H1 (cell line): ENCODE measurements at regions not wholly inside any gene's neighbourhood (a gene's known extent, or its start where the extent isn't known, plus 50 kb on each side); places are given as distances from the start of the nearest gene placed in this dataset.

Source experiments
- CTCF ChIP-seq, 3 experiments: IDR thresholded peaks; 1 replicate in 2 of 3; 2 replicates in 1 of 3; pipeline versions ENCODE4 v1.5.1 to v1.6.1; 2011; ENCODE audit warnings: low read length in 3 of 3, mild to moderate bottlenecking in 3 of 3, inconsistent platforms in 2 of 3, low read depth in 1 of 3, moderate library complexity in 1 of 3; ENCODE audit not compliant: insufficient read depth in 1 of 3; ENCODE audit errors: control extremely low read depth in 1 of 3
- GTF2F1 ChIP-seq: IDR thresholded peaks from 2 replicates; pipeline ENCODE4 v1.6.1; 2012; ENCODE audit warnings: low read depth, low read length, improper control_type of control experiment, borderline replicate concordance
- MAX ChIP-seq: IDR thresholded peaks from 2 replicates; pipeline ENCODE4 v1.6.1; 2012; ENCODE audit warnings: inconsistent platforms
- POLR2A ChIP-seq, 2 experiments: IDR thresholded peaks; 1 replicate in 1 of 2; 2 replicates in 1 of 2; pipeline ENCODE4 v1.6.1; 2011; ENCODE audit warnings: low read depth in 2 of 2, low read length in 2 of 2, mild to moderate bottlenecking in 2 of 2; ENCODE audit errors: control extremely low read depth in 1 of 2
- POLR2AphosphoS5 ChIP-seq: IDR thresholded peaks from 2 replicates; pipeline ENCODE4 v1.6.1; 2011; ENCODE audit warnings: low read depth, low read length
- RNF2 ChIP-seq: fragments of 200-900, 300-1000 bp; sonication (generic); IDR thresholded peaks from 2 replicates; pipeline ENCODE4 v1.7.1; 2016; ENCODE audit warnings: borderline replicate concordance, low read depth, mild to moderate bottlenecking, antibody characterized with exemption, low read length; ENCODE audit not compliant: poor library complexity, severe bottlenecking; ENCODE audit errors: missing control alignments
- USF2 ChIP-seq: IDR thresholded peaks from 2 replicates; pipeline ENCODE4 v1.6.1; 2011; ENCODE audit warnings: low read length, improper control_type of control experiment
- ZNF274 ChIP-seq: IDR thresholded peaks from 2 replicates; pipeline ENCODE4 v1.7.0; 2012; ENCODE audit warnings: low read length, borderline replicate concordance; ENCODE audit errors: extremely low read depth

GRCh38 chr15:62676891-62677290 is 365.7 kb upstream of the TPM1 start:
- TF ChIP-seq CTCF (IDR thresholded peaks at IDR 0.05; ENCODE audit: control extremely low read depth in 1 of 3, insufficient read depth in 1 of 3, low read depth in 1 of 3, low read length in 3 of 3): no peak
- no peak for TF ChIP-seq POLR2A (IDR thresholded peaks at IDR 0.05; ENCODE audit: control extremely low read depth in 1 of 2, low read depth in 2 of 2, low read length in 2 of 2)
- TF ChIP-seq ZNF274: no peak
- no peak for TF ChIP-seq RNF2
- no peak for TF ChIP-seq USF2
- no peak for TF ChIP-seq GTF2F1
- TF ChIP-seq MAX: no peak
- no peak for TF ChIP-seq POLR2AphosphoS5
